Right ventricle myocardium inferior (tissue), 1 donor: ENCODE measurements at regions not wholly inside any gene's neighbourhood (a gene's known extent, or its start where the extent isn't known, plus 50 kb on each side); places are given as distances from the start of the nearest gene placed in this dataset.
"Not testable (repeated sequence)": the region's sequence is repeated elsewhere in the genome, so short reads cannot be mapped to it uniquely, and the experiment has no call there.

Source experiments
- ATAC-seq: fragments of 200-7000 bp; cut with Tn5 transposase; one replicate; pipeline ENCODE4 v1.9.1; 2020; ENCODE audit warnings: mild to moderate bottlenecking, moderate library complexity
- DNase-seq: peaks from one replicate; pipeline ENCODE4 v3.0.0; 2021; ENCODE audit errors: missing footprints
- intact Hi-C: fragments of 100-400 bp; cut with DNase I; formaldehyde crosslinking; loops from one replicate; pipeline ENCODE4 v1.11.0; 2022
- donor health status: DM: no; HTN: yes; CAD: no; lungs with severe emphysema.

- ATAC-seq, intact Hi-C loops, DNase-seq: not testable (repeated sequence)
Measured at GRCh38 chr19:5241896-5242295, 98.7 kb downstream of the PTPRS start.

GRCh38 chr19:5240011-5240410 lies 100.6 kb downstream of the PTPRS start:
- intact Hi-C loops: no loop called here
- DNase-seq (no peak), ATAC-seq (no peak)

- intact Hi-C loops: no loop called here
- ATAC-seq (no peak), DNase-seq (no peak)
Measured at GRCh38 chr19:5238700-5239099, 101.9 kb downstream of the PTPRS start.

- no peak for ATAC-seq
- intact Hi-C loops: no loop called here
- DNase-seq: no peak
Measured at GRCh38 chr19:5237939-5238480, 102.6 kb downstream of the PTPRS start.

GRCh38 chr19:5237190-5237780 lies 103.3 kb downstream of the PTPRS start:
- no peak for ATAC-seq
- DNase-seq: no peak
- intact Hi-C loops: no loop called here

- intact Hi-C loops: no loop called here
- ATAC-seq (no peak), DNase-seq (no peak)
Measured at GRCh38 chr19:5235458-5236219, 105.0 kb downstream of the PTPRS start.

- ATAC-seq (no peak), DNase-seq (no peak)
- intact Hi-C loops: no loop called here
Measured at GRCh38 chr19:5234412-5234811, 106.2 kb downstream of the PTPRS start.

- no peak for ATAC-seq
- no peak for DNase-seq
- intact Hi-C loops: no loop called here
Measured at GRCh38 chr19:5232798-5233505, 107.7 kb downstream of the PTPRS start.

GRCh38 chr19:5231857-5232678 lies 108.5 kb downstream of the PTPRS start:
- DNase-seq (no peak), ATAC-seq (no peak)
- intact Hi-C loops: no loop called here

GRCh38 chr19:5230730-5231555 lies 109.7 kb downstream of the PTPRS start:
- intact Hi-C loops: no loop called here
- ATAC-seq (no peak), DNase-seq (no peak)

- DNase-seq: no peak
- ATAC-seq: no peak
- intact Hi-C loops: no loop called here
Measured at GRCh38 chr19:5229778-5230335, 110.8 kb downstream of the PTPRS start.

- intact Hi-C loops: no loop called here
- DNase-seq: peak; percentile 66
- ATAC-seq: peak; percentile 32
Measured at GRCh38 chr19:5228932-5229777, 111.5 kb downstream of the PTPRS start.

GRCh38 chr19:5228490-5228889 lies 112.1 kb downstream of the PTPRS start:
- intact Hi-C loops: no loop called here
- ATAC-seq (no peak), DNase-seq (no peak)

- DNase-seq (no peak), ATAC-seq (peak; percentile 35)
Measured at GRCh38 chr19:5225486-5226345, 114.9 kb downstream of the PTPRS start.

GRCh38 chr19:5224480-5224879 lies 116.1 kb downstream of the PTPRS start:
- intact Hi-C loops: no loop called here
- ATAC-seq: no peak
- DNase-seq: no peak

More at GRCh38 chr19:5225486-5226345, 114.9 kb downstream of the PTPRS start:
- intact Hi-C loops: no loop called here

- DNase-seq (no peak), ATAC-seq (no peak)
- intact Hi-C loops: no loop called here
Measured at GRCh38 chr19:5222821-5223321, 117.7 kb downstream of the PTPRS start.
